ENCODE measurements at regions not wholly inside any gene's neighbourhood (a gene's known extent, or its start where the extent isn't known, plus 50 kb on each side); places are given as distances from the start of the nearest gene placed in this dataset.
"Not testable (repeated sequence)": the region's sequence is repeated elsewhere in the genome, so short reads cannot be mapped to it uniquely, and the experiment has no call there.

DNA sequence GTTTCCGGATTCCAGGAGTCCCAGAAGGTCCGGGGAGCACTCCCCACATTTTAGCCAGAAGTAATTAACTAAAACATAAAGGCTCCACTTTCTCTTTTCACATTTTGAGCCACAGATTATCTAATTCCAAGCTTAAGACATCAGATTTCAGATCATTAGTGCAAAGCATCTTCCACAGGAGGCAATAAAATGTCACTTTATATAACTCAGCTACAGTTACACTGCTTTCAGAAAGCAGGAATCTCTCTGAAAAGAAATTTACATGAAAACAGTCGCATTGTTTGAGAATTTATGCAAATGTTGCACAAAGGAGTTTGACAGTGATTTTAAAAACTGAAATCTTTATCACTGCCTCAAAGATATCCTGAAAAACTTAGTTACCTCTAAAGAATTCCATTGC, 99.7 kb downstream of the LMO4 start:
- DNase-seq (no peak), FAIRE-seq (no peak)
- intact Hi-C loops (cut with DNase I), result no loop called here
- H3K4me1 ChIP-seq (ENCODE audit: control insufficient read depth in 2 of 3, insufficient read depth in 2 of 3, low read depth in 1 of 3, low read length in 3 of 3), result no peaks in the 10 kb centered on the region
- TF ChIP-seq CTCF (IDR thresholded peaks at IDR 0.05; ENCODE audit: borderline replicate concordance, extremely low read depth, insufficient read depth), result no peak
- no peaks in the 10 kb centered on the region for H3K36me3 ChIP-seq (ENCODE audit: control insufficient read depth in 2 of 3, insufficient read depth in 3 of 3, low read length in 3 of 3)
- no peak overlapping the region for H3K9ac ChIP-seq (ENCODE audit: low read length in 3 of 3)
- H3K27ac ChIP-seq (ENCODE audit: low read depth in 2 of 2, low read length in 2 of 2), result no peak overlapping the region
- H3K4me3 ChIP-seq (ENCODE audit: low read length in 3 of 3), result no peak overlapping the region
- no peaks in the 10 kb centered on the region for H3K9me3 ChIP-seq (ENCODE audit: control insufficient read depth in 2 of 3, insufficient read depth in 1 of 3, low read length in 3 of 3)
- H3K27me3 ChIP-seq (ENCODE audit: control insufficient read depth, insufficient read depth, low read length), result no peaks in the 10 kb centered on the region

DNA sequence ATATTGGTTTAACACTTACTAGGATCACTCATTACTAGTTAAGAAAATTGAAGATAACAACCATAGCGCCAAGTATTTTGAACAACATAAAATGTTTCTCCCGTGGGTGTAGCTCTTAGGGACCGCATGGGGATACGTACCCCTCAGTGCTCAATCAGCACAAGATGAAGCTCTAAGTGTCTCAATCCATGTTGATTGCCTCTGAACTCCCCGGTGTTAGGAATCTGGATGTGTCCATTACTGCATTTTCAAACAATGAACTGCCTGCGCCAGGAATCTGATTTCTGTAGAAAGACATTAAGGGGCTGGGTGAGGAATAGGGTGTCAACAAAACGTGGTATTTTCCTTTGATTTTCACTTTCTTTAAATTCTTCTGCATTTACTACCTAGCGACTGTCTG, 100.2 kb downstream of the LMO4 start:
- Histone ChIP-seq H3K27ac (ENCODE audit: low read depth in 2 of 2, low read length in 2 of 2) (no peak overlapping the region), H3K9ac (ENCODE audit: low read length in 3 of 3) (no peak overlapping the region), H3K9me3 (ENCODE audit: control insufficient read depth in 2 of 3, insufficient read depth in 1 of 3, low read length in 3 of 3) (no peaks in the 10 kb centered on the region), H3K4me3 (ENCODE audit: low read length in 3 of 3) (no peak overlapping the region), H3K36me3 (ENCODE audit: control insufficient read depth in 2 of 3, insufficient read depth in 3 of 3, low read length in 3 of 3) (no peaks in the 10 kb centered on the region), H3K27me3 (ENCODE audit: control insufficient read depth, insufficient read depth, low read length) (no peaks in the 10 kb centered on the region), H3K4me1 (ENCODE audit: control insufficient read depth in 2 of 3, insufficient read depth in 2 of 3, low read depth in 1 of 3, low read length in 3 of 3) (no peaks in the 10 kb centered on the region)
- DNase-seq (no peak), FAIRE-seq (no peak)
- no peak for TF ChIP-seq CTCF (IDR thresholded peaks at IDR 0.05; ENCODE audit: borderline replicate concordance, extremely low read depth, insufficient read depth)
- intact Hi-C loops (cut with DNase I), result no loop called here

DNA sequence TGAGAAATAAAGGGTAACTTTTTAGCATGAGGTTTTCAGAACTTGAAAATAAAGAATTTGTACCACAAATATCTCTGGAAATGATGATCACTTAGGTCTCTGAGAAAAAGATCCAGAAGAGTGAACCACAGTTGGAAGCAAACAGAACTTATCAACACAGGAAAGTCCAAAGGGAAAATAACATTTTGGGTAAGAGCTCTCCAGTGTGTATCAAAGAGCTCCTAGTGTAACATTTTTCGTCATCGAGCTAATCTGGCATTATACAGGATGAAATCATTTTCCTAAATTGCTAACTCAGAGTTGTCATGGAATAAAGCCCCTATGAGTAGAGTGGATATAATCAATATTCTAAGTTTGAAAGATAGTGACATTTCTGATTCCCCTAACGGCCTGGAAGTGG, 104.0 kb downstream of the LMO4 start:
- intact Hi-C loops (cut with DNase I), result no loop called here
- H3K4me1 ChIP-seq (ENCODE audit: control insufficient read depth in 2 of 3, insufficient read depth in 2 of 3, low read depth in 1 of 3, low read length in 3 of 3), result no peaks in the 10 kb centered on the region
- no peak overlapping the region for H3K9ac ChIP-seq (ENCODE audit: low read length in 3 of 3)
- FAIRE-seq (no peak), DNase-seq (no peak)
- no peak for TF ChIP-seq CTCF (IDR thresholded peaks at IDR 0.05; ENCODE audit: borderline replicate concordance, extremely low read depth, insufficient read depth)
- H3K9me3 ChIP-seq (ENCODE audit: control insufficient read depth in 2 of 3, insufficient read depth in 1 of 3, low read length in 3 of 3), result no peaks in the 10 kb centered on the region
- no peaks in the 10 kb centered on the region for H3K27me3 ChIP-seq (ENCODE audit: control insufficient read depth, insufficient read depth, low read length)
- no peak overlapping the region for H3K27ac ChIP-seq (ENCODE audit: low read depth in 2 of 2, low read length in 2 of 2)
- no peaks in the 10 kb centered on the region for H3K36me3 ChIP-seq (ENCODE audit: control insufficient read depth in 2 of 3, insufficient read depth in 3 of 3, low read length in 3 of 3)
- H3K4me3 ChIP-seq (ENCODE audit: low read length in 3 of 3), result no peak overlapping the region

DNA sequence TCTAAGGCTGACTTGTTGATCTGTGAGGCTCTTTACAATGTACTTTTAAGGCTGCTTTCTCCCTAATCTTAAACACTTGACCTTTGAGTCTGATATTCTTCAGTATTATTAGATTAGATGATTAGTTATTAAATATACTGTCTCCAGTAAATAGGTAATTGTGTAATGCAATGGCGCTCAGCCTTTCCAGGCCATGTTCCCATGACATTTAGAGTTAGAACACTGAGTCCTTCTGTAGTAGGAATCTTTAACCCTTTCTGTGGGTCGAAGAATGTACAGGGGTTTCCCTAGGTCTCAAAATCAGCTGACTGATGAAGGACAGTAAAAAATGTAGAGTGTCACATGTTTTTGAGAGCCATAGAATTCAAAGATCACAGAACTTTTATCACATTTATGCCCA, 104.4 kb downstream of the LMO4 start:
- intact Hi-C loops (cut with DNase I); H3K9ac ChIP-seq (ENCODE audit: low read length in 3 of 3); H3K27ac ChIP-seq (ENCODE audit: low read depth in 2 of 2, low read length in 2 of 2); H3K9me3 ChIP-seq (ENCODE audit: control insufficient read depth in 2 of 3, insufficient read depth in 1 of 3, low read length in 3 of 3); DNase-seq; H3K4me3 ChIP-seq (ENCODE audit: low read length in 3 of 3); H3K36me3 ChIP-seq (ENCODE audit: control insufficient read depth in 2 of 3, insufficient read depth in 3 of 3, low read length in 3 of 3); FAIRE-seq; H3K27me3 ChIP-seq (ENCODE audit: control insufficient read depth, insufficient read depth, low read length); H3K4me1 ChIP-seq (ENCODE audit: control insufficient read depth in 2 of 3, insufficient read depth in 2 of 3, low read depth in 1 of 3, low read length in 3 of 3): not testable (repeated sequence)
